HG03442 (cell line): ENCODE measurements at regions not wholly inside any gene's neighbourhood (a gene's known extent, or its start where the extent isn't known, plus 50 kb on each side); places are given as distances from the start of the nearest gene placed in this dataset.
A peak's percentile ranks its signal among the peaks of the same experiment; 100 is the strongest.

Experiments
- ATAC-seq: cut with Tn5 transposase; IDR thresholded peaks from one replicate; pipeline ENCODE4 v1.9.1; 2021; ENCODE audit warnings: mild to moderate bottlenecking, moderate library complexity; ENCODE audit not compliant: unreplicated experiment

GRCh38 chr10:83632701-83633100 lies 506.6 kb upstream of the GHITM start:
- no peak for ATAC-seq

GRCh38 chr10:83633547-83633946 lies 505.8 kb upstream of the GHITM start:
- no peak for ATAC-seq

GRCh38 chr10:83636826-83637225 lies 502.5 kb upstream of the GHITM start:
- ATAC-seq: no peak

GRCh38 chr10:83647526-83647925 lies 491.8 kb upstream of the GHITM start:
- no peak for ATAC-seq

- ATAC-seq: no peak
Measured at GRCh38 chr10:83648201-83648600, 491.1 kb upstream of the GHITM start.

- ATAC-seq: no peak
Measured at GRCh38 chr10:83649471-83649870, 489.8 kb upstream of the GHITM start.

GRCh38 chr10:83654689-83655088 lies 484.6 kb upstream of the GHITM start:
- no peak for ATAC-seq

- ATAC-seq: no peak
Measured at GRCh38 chr10:83656924-83657323, 482.4 kb upstream of the GHITM start.

GRCh38 chr10:83657487-83657886 lies 481.8 kb upstream of the GHITM start:
- no peak for ATAC-seq

GRCh38 chr10:83663918-83664317 lies 475.4 kb upstream of the GHITM start:
- no peak for ATAC-seq

- no peak for ATAC-seq
Measured at GRCh38 chr10:83666762-83667161, 472.5 kb upstream of the GHITM start.

GRCh38 chr10:83667594-83667993 lies 471.7 kb upstream of the GHITM start:
- no peak for ATAC-seq

GRCh38 chr10:83673316-83673715 lies 466.0 kb upstream of the GHITM start:
- ATAC-seq: no peak

GRCh38 chr10:83677795-83678194 lies 461.5 kb upstream of the GHITM start:
- peak; percentile 22 for ATAC-seq

GRCh38 chr10:83678850-83679249 lies 460.5 kb upstream of the GHITM start:
- peak; percentile 17 for ATAC-seq

GRCh38 chr10:83680470-83680891 lies 458.8 kb upstream of the GHITM start:
- ATAC-seq: peak; percentile 97

- ATAC-seq: no peak
Measured at GRCh38 chr10:83682414-83682813, 456.9 kb upstream of the GHITM start.

- ATAC-seq: no peak
Measured at GRCh38 chr10:83685458-83685857, 453.9 kb upstream of the GHITM start.

GRCh38 chr10:83691791-83692596 lies 447.3 kb upstream of the GHITM start:
- no peak for ATAC-seq

GRCh38 chr10:83698899-83699298 lies 440.4 kb upstream of the GHITM start:
- no peak for ATAC-seq

GRCh38 chr10:83701799-83702198 lies 437.5 kb upstream of the GHITM start:
- ATAC-seq: no peak

GRCh38 chr10:83702731-83703130 lies 436.6 kb upstream of the GHITM start:
- no peak for ATAC-seq

GRCh38 chr10:83706120-83706519 lies 433.2 kb upstream of the GHITM start:
- no peak for ATAC-seq
